Fibroblast of skin of abdomen (primary cell): ENCODE measurements at regions not wholly inside any gene's neighbourhood (a gene's known extent, or its start where the extent isn't known, plus 50 kb on each side); places are given as distances from the start of the nearest gene placed in this dataset.

Experiments
- DNase-seq: peaks from one replicate; pipeline ENCODE4 v3.0.0-alpha.2; 2013

GRCh38 chrX:126886997-126887396 is 67.5 kb downstream of the PRR32 start:
- no peak for DNase-seq

- DNase-seq, result no peak
These were observed 81.4 kb downstream of the PRR32 start for GRCh38 chrX:126900937-126901336.

GRCh38 chrX:126929071-126929470 is 109.5 kb downstream of the PRR32 start:
- DNase-seq, result no peak

GRCh38 chrX:126967225-126967624 is 147.7 kb downstream of the PRR32 start:
- DNase-seq, result no peak

GRCh38 chrX:126982158-126982557 is 162.6 kb downstream of the PRR32 start:
- no peak for DNase-seq

GRCh38 chrX:126985027-126985426 is 165.5 kb downstream of the PRR32 start:
- DNase-seq, result no peak

DNA sequence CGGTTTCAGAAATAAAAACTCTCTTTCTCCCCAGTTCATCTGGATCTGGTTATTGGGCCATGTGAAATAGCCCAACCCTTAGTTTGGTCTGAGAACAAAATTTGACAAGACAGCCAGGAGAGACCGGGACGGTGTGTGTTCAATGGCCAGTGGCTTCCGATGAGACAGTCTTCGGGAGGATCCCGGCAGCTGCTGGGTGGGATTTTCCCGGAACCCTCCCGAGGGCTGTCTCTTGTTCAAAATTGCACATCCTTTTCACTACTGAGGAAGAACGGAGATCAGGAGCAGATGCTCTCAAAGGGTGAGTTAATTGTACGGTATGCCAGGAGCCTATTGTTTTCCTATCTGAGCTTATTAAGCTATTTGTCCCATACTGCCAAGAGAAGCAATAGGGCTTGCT is 166.5 kb downstream of the PRR32 start:
- DNase-seq, result peak; percentile 1

- no peak for DNase-seq
These were observed 174.6 kb downstream of the PRR32 start for GRCh38 chrX:126994032-126994600.

GRCh38 chrX:127011629-127012028 is 192.1 kb downstream of the PRR32 start:
- DNase-seq, result no peak

DNA sequence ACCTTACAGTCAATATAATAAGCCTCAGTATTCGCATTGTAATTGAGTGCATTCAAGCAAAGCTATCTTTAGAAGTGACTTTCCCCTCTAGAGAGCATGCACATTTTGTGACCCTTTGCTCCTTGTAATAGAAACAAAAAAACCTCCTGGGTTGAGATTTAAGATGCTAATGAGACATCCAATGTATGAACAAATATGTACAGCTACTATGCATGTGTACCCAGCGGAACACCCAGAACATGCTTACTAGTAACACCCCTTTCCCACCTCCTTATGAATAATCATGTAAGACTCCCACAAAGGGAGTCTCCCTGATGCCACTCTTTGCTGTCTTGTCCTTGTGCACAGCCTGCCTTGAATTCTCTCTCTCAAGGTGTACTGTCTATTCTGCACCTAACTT is 205.5 kb downstream of the PRR32 start:
- DNase-seq, result no peak

DNA sequence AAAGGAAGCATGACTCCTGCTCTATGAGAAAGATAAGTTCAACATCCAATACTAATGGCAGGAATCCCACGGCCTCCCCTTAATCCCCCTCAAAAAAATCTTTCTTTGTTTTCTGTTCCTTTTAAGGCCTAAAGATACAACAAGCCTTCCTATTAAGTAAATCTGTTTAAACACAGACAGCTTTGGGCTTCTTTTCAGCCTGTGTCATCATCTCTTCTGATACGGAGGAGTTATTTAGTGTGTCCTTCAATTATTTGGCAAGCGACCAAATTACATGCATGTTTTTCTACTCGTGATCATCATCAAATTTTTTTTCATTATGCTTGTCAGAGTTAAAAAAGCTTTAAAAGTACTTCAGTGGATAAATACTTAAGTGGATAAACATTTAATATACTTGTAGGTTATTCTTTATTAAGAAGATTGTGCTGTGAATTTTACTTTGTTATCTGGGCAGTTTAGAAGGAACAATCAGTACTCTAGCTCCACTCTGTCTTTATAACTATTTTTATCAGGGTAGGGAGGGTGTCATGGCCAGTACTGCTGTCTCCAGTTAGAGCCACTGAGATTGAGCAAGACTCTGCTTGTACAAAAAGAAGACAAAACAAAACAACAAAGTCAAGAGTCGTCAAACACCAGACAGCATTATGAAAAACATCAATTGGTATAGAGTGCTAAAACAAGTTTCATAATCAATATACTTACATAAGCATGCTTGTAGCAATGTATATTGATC is 210.7 kb downstream of the PRR32 start:
- peak; percentile 62 for DNase-seq

DNA sequence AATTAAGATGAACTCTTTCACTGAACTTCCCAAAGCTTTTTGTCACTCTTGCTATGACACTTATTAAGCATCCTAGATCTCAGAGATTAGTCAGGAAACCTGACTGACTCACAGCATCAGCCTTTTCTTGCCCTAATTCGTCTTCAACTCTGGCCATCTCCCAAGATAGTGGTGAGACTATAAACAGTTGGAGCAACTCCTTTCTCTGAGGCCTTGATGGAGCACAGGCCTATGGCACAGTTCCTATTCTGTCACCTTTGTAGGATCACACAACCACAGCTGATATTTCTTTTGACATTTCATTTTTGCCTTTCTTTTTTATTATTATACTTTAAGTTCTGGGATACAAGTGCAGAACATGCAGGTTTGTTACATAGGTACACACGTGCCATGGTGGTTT is 217.6 kb downstream of the PRR32 start:
- DNase-seq, result peak; percentile 41

GRCh38 chrX:127038065-127038464 is 218.5 kb downstream of the PRR32 start:
- DNase-seq, result no peak

DNA sequence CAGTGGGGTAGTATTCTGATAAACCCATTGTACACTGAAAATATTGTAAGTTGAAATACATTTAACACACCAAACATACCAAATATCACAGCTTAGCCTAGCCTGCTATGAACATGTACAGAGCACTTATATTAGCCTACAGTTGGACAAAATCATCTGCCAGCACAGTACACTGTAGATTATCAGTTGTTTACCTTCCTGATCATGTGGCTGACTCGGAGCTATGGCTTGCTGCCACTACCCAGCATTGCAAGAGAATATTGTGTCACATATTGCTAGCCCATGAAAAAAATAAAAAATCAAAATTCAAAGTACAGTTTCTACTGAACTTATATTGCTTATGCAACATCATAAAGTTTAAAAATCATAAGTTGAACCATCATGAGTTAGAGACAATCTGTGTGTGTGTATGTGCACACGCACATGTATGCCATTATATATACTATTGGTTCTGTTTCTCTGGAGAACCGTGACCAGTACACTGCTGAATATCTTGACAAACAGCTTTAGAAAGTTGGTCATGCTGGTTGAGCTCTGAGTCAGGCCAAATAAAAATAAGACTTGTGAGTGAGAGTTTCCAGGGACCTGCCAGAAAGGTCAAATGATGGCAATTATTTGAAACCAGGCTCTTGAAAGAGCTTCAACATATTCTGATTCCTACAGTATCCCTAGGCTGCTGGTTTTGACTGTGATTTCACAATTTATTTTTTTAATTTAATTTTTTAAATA is 238.5 kb downstream of the PRR32 start:
- no peak for DNase-seq

DNA sequence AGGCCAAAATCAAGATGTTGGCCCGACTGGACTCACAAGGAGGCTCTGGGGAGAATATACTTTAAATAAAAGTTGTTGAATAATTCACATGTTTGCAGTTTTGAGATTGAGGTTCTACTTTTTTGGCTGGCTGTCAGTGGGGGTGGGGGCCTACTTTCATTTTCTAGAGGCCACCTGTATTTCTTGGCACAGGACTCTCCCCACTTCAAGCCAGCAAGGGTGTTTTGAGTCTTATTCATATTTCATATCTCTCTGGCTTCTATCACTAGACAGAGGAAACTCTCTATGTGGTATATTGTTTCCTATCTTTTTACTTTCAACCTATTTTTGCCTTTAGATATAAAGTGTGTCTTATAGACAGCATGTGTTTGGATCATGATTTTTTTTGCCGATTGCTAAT is 266.4 kb downstream of the PRR32 start:
- no peak for DNase-seq

GRCh38 chrX:127112726-127113125 is 293.2 kb downstream of the PRR32 start:
- DNase-seq, result no peak

GRCh38 chrX:127124871-127125270 is 305.3 kb downstream of the PRR32 start:
- DNase-seq, result peak; percentile 0

GRCh38 chrX:127128282-127128681 is 308.8 kb downstream of the PRR32 start:
- no peak for DNase-seq

GRCh38 chrX:127129510-127129909 is 310.0 kb downstream of the PRR32 start:
- DNase-seq, result no peak

DNA sequence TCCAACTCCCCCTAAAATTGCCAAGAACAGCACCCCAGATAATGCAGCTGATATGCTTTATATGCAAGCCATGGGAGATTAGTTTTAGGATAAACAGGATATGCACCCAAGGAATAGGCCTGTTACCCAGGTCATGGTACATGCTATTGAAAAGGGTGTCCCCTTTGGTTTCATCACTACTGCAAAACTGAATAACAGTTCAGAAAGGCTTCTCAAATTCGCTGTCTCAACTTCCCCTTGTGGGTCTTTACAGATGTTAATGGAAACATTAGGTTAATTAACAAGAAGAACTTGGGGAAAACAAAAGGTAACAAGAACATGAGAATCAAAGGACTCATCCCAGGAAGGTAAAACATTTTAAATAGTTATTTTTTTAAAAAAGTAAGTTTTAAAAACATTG is 318.7 kb downstream of the PRR32 start:
- DNase-seq, result no peak

DNA sequence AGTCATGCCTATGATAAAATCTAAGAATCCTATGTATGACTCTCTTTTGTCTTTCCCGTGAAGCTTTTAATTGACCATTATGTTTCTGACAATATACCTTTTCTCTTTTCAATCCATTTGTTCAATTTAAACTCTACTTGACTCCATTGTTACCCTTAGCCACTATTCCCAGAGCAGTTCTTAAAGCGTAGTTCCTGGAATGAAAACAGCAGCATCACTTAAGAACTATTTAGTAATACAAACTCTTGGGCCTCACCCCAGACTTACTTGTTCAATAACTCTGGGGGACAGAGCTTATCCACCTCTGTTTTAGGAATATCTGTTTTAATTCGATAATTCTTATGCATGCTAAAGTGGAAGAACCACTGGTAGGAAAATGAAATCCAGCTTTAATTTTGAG is 358.4 kb downstream of the PRR32 start:
- no peak for DNase-seq

GRCh38 chrX:127187095-127187494 is 367.6 kb downstream of the PRR32 start:
- no peak for DNase-seq

DNA sequence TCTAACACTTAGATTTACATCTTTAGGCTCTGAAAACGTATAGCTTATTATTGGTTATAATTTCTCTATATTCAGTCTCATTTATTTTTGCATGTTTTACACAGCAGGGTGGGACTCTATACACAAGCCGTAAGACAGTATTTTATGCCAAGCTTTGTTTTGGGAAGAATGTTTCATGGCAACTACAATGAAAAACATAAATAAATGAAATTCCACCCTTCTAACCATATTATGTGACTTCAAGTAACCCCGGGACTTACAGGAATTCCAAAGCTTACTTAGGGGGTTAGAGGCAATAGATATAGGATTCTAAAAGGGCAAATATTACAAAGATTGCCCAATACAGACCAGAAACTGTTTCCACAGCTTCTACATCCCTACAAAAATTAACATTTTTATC is 370.9 kb downstream of the PRR32 start:
- no peak for DNase-seq

GRCh38 chrX:127207326-127207725 is 387.8 kb downstream of the PRR32 start:
- DNase-seq, result no peak
